ENCODE measurements at regions not wholly inside any gene's neighbourhood (a gene's known extent, or its start where the extent isn't known, plus 50 kb on each side); places are given as distances from the start of the nearest gene placed in this dataset.

DNA sequence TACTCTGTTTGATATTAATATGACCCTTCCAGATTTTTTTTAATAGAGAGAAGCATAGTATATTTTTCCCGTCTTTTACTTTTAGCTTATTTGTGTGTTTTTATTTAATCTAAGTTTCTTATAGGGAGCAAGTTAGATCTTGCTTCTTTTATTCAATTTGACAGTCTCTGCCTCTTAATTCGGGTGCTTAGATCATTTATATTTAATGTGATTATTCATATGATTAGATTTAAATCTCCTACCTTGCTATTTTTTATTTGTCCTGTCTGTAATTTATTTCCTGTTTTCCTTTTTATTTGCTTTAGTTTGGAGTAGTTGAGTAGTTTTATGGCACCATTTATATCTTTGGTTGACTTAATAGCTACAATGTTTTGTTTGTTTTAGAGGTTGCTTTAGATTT is 66.1 kb downstream of the GJD2 start:
- H3K27ac Mint-ChIP-seq (ENCODE audit: unreplicated experiment), result no peak overlapping the region
- H3K4me1 Mint-ChIP-seq (ENCODE audit: unreplicated experiment), result peaks cover 13% of the 10 kb centered on the region
- H3K9me3 Mint-ChIP-seq (ENCODE audit: unreplicated experiment), result peaks cover 8% of the 10 kb centered on the region
- no peak for DNase-seq (ENCODE audit: extremely low spot score, unreplicated experiment)
- H3K27me3 Mint-ChIP-seq (ENCODE audit: unreplicated experiment), result peaks cover 6% of the 10 kb centered on the region
- no peak overlapping the region for H3K4me3 Mint-ChIP-seq (ENCODE audit: unreplicated experiment)
- H3K36me3 Mint-ChIP-seq (ENCODE audit: unreplicated experiment), result no peaks in the 10 kb centered on the region
- TF ChIP-seq, protein P1, sequence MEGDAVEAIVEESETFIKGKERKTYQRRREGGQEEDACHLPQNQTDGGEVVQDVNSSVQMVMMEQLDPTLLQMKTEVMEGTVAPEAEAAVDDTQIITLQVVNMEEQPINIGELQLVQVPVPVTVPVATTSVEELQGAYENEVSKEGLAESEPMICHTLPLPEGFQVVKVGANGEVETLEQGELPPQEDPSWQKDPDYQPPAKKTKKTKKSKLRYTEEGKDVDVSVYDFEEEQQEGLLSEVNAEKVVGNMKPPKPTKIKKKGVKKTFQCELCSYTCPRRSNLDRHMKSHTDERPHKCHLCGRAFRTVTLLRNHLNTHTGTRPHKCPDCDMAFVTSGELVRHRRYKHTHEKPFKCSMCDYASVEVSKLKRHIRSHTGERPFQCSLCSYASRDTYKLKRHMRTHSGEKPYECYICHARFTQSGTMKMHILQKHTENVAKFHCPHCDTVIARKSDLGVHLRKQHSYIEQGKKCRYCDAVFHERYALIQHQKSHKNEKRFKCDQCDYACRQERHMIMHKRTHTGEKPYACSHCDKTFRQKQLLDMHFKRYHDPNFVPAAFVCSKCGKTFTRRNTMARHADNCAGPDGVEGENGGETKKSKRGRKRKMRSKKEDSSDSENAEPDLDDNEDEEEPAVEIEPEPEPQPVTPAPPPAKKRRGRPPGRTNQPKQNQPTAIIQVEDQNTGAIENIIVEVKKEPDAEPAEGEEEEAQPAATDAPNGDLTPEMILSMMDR (IDR thresholded peaks at IDR 0.05), result no peak

DNA sequence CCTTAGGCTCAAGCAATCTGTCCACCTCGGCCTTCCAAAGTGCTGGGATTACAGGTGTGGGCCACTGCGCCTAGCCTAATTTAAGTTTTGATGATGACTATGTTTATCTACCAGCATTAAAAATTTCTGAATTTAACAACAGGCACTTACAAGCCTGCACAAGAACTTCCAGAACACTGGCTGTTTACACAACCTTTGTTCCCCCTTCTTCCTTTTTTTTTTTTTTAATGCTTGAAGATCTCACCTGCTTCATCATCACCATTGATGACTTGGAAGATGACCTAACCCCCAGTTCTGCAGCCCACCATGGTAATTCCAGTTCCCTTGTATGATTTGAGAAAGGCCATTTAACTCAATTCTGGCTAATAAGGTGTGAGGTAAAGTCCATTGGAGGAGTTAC is 70.4 kb downstream of the GJD2 start:
- peaks cover 8% of the 10 kb centered on the region for H3K9me3 Mint-ChIP-seq (ENCODE audit: unreplicated experiment)
- H3K4me1 Mint-ChIP-seq (ENCODE audit: unreplicated experiment), result no peaks in the 10 kb centered on the region
- peaks cover 20% of the 10 kb centered on the region for H3K27me3 Mint-ChIP-seq (ENCODE audit: unreplicated experiment)

DNA sequence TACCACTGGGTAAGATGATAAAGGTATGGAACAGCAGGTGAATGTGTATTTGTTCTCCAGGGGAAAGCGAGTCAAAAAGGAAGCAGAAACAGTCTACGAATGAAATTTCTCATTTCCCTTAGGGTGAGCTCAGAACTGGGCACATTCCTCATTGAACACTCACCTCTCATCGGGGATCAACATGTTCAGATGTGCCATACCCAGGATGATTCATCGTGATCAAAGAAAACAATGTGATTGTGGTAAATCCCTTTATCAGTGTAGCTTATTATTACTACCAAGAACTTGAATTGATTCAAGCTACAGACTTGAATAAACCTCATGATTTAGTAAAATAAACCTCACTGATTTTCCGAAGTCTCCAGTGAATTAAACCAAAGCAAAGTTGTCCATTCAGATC is 72.1 kb downstream of the GJD2 start:
- no peaks in the 10 kb centered on the region for H3K4me1 Mint-ChIP-seq (ENCODE audit: unreplicated experiment)
- peaks cover 20% of the 10 kb centered on the region for H3K27me3 Mint-ChIP-seq (ENCODE audit: unreplicated experiment)
- no peaks in the 10 kb centered on the region for H3K36me3 Mint-ChIP-seq (ENCODE audit: unreplicated experiment)
- TF ChIP-seq, protein P1 (IDR thresholded peaks at IDR 0.05), result no peak
- no peak overlapping the region for H3K27ac Mint-ChIP-seq (ENCODE audit: unreplicated experiment)
- no peaks in the 10 kb centered on the region for H3K9me3 Mint-ChIP-seq (ENCODE audit: unreplicated experiment)
- DNase-seq (ENCODE audit: extremely low spot score, unreplicated experiment), result no peak
- no peak overlapping the region for H3K4me3 Mint-ChIP-seq (ENCODE audit: unreplicated experiment)

More for the DNA sequence above, 70.4 kb downstream of the GJD2 start:
- Mint-ChIP-seq H3K36me3 (ENCODE audit: unreplicated experiment) (no peaks in the 10 kb centered on the region), H3K4me3 (ENCODE audit: unreplicated experiment) (no peak overlapping the region), H3K27ac (ENCODE audit: unreplicated experiment) (no peak overlapping the region)
- TF ChIP-seq, protein P1 (IDR thresholded peaks at IDR 0.05), result no peak
- DNase-seq (ENCODE audit: extremely low spot score, unreplicated experiment), result no peak

DNA sequence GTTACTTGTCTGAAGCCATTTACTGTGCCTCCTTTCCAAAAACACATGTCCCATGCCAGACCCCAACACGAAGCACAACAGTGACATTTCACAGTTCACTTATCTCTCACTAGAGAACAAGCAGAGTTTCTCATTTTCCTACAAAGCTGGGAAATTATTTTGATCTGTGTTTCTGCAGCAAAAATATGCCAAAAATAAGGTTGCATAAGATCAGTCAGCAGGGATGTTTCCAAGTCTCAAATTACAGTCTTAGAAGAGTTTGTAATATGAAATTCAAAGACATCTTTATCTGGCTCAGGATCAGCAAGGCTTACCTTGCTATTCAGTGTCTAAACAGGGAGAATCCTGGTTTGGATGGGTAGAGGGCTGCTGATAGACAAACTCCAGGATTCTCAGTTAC is 75.5 kb downstream of the GJD2 start:
- H3K36me3 Mint-ChIP-seq (ENCODE audit: unreplicated experiment), result no peaks in the 10 kb centered on the region
- H3K27me3 Mint-ChIP-seq (ENCODE audit: unreplicated experiment), result peaks cover 16% of the 10 kb centered on the region
- DNase-seq (ENCODE audit: extremely low spot score, unreplicated experiment), result no peak
- TF ChIP-seq, protein P1 (IDR thresholded peaks at IDR 0.05), result no peak
- no peak overlapping the region for H3K4me3 Mint-ChIP-seq (ENCODE audit: unreplicated experiment)
- H3K9me3 Mint-ChIP-seq (ENCODE audit: unreplicated experiment), result no peaks in the 10 kb centered on the region
- no peak overlapping the region for H3K27ac Mint-ChIP-seq (ENCODE audit: unreplicated experiment)
- H3K4me1 Mint-ChIP-seq (ENCODE audit: unreplicated experiment), result no peaks in the 10 kb centered on the region

DNA sequence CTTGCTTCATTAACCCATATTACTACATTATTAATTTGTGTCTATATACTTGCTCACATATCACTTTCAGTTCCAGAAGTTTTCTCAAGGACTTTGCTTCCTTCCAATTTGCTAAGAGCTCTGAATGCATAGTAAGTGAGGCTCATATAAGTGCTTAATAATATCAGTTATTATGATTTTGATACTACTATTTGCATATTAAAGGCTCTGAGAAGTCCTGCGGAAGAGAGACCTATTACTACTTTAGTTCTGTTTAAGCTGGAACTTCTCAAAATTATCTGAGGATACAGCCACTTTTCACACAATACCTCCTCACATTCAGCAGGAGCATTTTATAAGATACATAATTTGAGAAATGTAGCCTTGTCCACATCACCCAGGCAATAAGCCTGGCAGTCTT is 81.6 kb downstream of the GJD2 start:
- H3K36me3 Mint-ChIP-seq (ENCODE audit: unreplicated experiment), result no peaks in the 10 kb centered on the region
- TF ChIP-seq, protein P1 (IDR thresholded peaks at IDR 0.05), result no peak
- DNase-seq (ENCODE audit: extremely low spot score, unreplicated experiment), result no peak
- H3K9me3 Mint-ChIP-seq (ENCODE audit: unreplicated experiment), result no peaks in the 10 kb centered on the region
- H3K27me3 Mint-ChIP-seq (ENCODE audit: unreplicated experiment), result peaks cover 39% of the 10 kb centered on the region
- no peak overlapping the region for H3K4me3 Mint-ChIP-seq (ENCODE audit: unreplicated experiment)
- H3K4me1 Mint-ChIP-seq (ENCODE audit: unreplicated experiment), result no peaks in the 10 kb centered on the region
- H3K27ac Mint-ChIP-seq (ENCODE audit: unreplicated experiment), result no peak overlapping the region
